ENCODE measurements at regions not wholly inside any gene's neighbourhood (a gene's known extent, or its start where the extent isn't known, plus 50 kb on each side); places are given as distances from the start of the nearest gene placed in this dataset.
"Not testable (repeated sequence)": the region's sequence is repeated elsewhere in the genome, so short reads cannot be mapped to it uniquely, and the experiment has no call there.

GRCh38 chr3:75434276-75434912, 229.7 kb upstream of the FRG2C start:
- H3K36me3 ChIP-seq (ENCODE audit: control insufficient read depth in 2 of 2, insufficient read depth in 2 of 2, low read length in 1 of 2); FAIRE-seq; ATAC-seq; POLR2A ChIA-PET; DNase-seq (ENCODE audit: low read depth, low spot score); H4K20me1 ChIP-seq (ENCODE audit: control insufficient read depth, insufficient read depth); RAD21 ChIA-PET (ENCODE audit: unreplicated experiment); SMC1A ChIA-PET (ENCODE audit: uncharacterized antibody, unreplicated experiment); H3K79me2 ChIP-seq (ENCODE audit: control insufficient read depth, insufficient read depth, low read length); H3K4me1 ChIP-seq (ENCODE audit: control insufficient read depth, insufficient read depth, low read length); BruUV-seq (replicated peaks); in situ Hi-C loops (cut with MboI); H3K9me3 ChIP-seq (replicated peaks; ENCODE audit: control insufficient read depth, insufficient read depth, low read length); H3K27me3 ChIP-seq (replicated peaks in 1 of 2; ENCODE audit: control insufficient read depth in 2 of 2, insufficient read depth in 2 of 2, low read length in 1 of 2): not testable (repeated sequence)
- Histone ChIP-seq H3K9ac (ENCODE audit: control insufficient read depth, insufficient read depth, low read length) (peak overlapping the region; percentile 76), H2AFZ (ENCODE audit: control insufficient read depth, low read depth, low read length) (peak overlapping the region; percentile 69), H3K4me3 (peak overlapping the region; percentile 73), H3K4me2 (ENCODE audit: control insufficient read depth, insufficient read depth) (peak overlapping the region; percentile 82), H3K27ac (ENCODE audit: control insufficient read depth, insufficient read depth) (peak overlapping the region; percentile 65)
- intact Hi-C loops (cut with micrococcal nuclease; ENCODE audit: unreplicated experiment): loop anchor here (10.0 kb wide), 1 partner anchor 250 kb away; no protein-coding TSS in a partner anchor
- CTCF ChIA-PET: interaction anchor here (1.3 to 1.5 kb wide), 2 partner anchors 12 to 262 kb away, joined by 3 read pairs; no protein-coding TSS in a partner anchor
- 4% methylated on average over 32 of the region's 32 CpGs for whole genome bisulfite sequencing (ENCODE audit: insufficient coverage, insufficient replicate concordance, low lambda C conversion rate, missing lambda C conversion rate)
- TF ChIP-seq MXI1 (IDR thresholded peaks at IDR 0.05; ENCODE audit: low read depth, low read length): 0 out of 2 replicates have a peak, but pooled peaks have one; percentile 5
- TF ChIP-seq MEF2B (IDR thresholded peaks at IDR 0.05; ENCODE audit: partially characterized antibody, poor library complexity, severe bottlenecking): peak; percentile 88
- peak; percentile 33; the same call in 1 of the 2 replicates for TF ChIP-seq SIN3A (IDR thresholded peaks at IDR 0.05; ENCODE audit: low read depth, low read length)
- peak; percentile 81; the same call in 1 of the 2 replicates for TF ChIP-seq NKRF (conservative IDR thresholded peaks at IDR 0.05)

Measured in GM12878 (cell line).